Prostate gland (tissue), 2 donors: ENCODE measurements at regions not wholly inside any gene's neighbourhood (a gene's known extent, or its start where the extent isn't known, plus 50 kb on each side); places are given as distances from the start of the nearest gene placed in this dataset.

Experiments used
- POLR2A ChIP-seq: fragments of 450-650 bp; IDR thresholded peaks from one replicate; pipeline ENCODE4 v1.6.1; 2016; ENCODE audit warnings: antibody characterized with exemption, mild to moderate bottlenecking
- TF ChIP-seq, protein P1 (sequence below), 4 experiments: fragments of 200-600 bp in 2 of 4; fragments of 450-650 bp in 2 of 4; sonication (generic) in 2 of 4; IDR thresholded peaks; 1 replicate in 3 of 4; 2 replicates in 1 of 4; pipeline ENCODE4 v1.5.1; 2016 to 2019; ENCODE audit warnings: antibody characterized with exemption in 4 of 4, mild to moderate bottlenecking in 2 of 4, moderate library complexity in 2 of 4

DNA sequence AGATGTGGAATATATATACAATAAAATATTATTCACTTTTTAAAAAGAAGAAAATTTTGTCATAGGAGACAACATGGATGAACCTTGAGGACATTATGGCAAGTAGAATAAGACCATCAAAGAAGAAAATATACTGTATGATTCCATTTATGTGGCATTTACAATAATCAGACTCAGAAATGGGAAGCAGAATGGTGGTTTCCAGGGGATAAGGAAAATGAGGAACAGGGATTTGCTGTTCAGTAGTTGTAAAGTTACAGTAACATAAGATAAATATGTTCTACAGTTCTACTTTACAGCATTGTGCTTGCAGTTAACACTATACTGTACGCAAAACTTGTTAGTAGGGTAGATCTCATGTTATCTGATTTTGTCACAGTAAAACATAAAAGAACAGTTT, 1271.0 kb downstream of the LRFN5 start:
- TF ChIP-seq, protein P1, sequence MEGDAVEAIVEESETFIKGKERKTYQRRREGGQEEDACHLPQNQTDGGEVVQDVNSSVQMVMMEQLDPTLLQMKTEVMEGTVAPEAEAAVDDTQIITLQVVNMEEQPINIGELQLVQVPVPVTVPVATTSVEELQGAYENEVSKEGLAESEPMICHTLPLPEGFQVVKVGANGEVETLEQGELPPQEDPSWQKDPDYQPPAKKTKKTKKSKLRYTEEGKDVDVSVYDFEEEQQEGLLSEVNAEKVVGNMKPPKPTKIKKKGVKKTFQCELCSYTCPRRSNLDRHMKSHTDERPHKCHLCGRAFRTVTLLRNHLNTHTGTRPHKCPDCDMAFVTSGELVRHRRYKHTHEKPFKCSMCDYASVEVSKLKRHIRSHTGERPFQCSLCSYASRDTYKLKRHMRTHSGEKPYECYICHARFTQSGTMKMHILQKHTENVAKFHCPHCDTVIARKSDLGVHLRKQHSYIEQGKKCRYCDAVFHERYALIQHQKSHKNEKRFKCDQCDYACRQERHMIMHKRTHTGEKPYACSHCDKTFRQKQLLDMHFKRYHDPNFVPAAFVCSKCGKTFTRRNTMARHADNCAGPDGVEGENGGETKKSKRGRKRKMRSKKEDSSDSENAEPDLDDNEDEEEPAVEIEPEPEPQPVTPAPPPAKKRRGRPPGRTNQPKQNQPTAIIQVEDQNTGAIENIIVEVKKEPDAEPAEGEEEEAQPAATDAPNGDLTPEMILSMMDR (IDR thresholded peaks at IDR 0.05), result no peak
- TF ChIP-seq POLR2A, result no peak
